HG03175 (cell line): ENCODE measurements at regions not wholly inside any gene's neighbourhood (a gene's known extent, or its start where the extent isn't known, plus 50 kb on each side); places are given as distances from the start of the nearest gene placed in this dataset.
"Not testable (repeated sequence)": the region's sequence is repeated elsewhere in the genome, so short reads cannot be mapped to it uniquely, and the experiment has no call there.

Source experiments
- ATAC-seq: cut with Tn5 transposase; IDR thresholded peaks from one replicate; pipeline ENCODE4 v1.9.1; 2021; ENCODE audit warnings: mild to moderate bottlenecking, moderate library complexity; ENCODE audit not compliant: unreplicated experiment

- ATAC-seq: no peak
Measured at GRCh38 chr2:194491409-194492115, 1165.5 kb upstream of the SLC39A10 start.

GRCh38 chr2:194486326-194486725 lies 1170.7 kb upstream of the SLC39A10 start:
- no peak for ATAC-seq

- ATAC-seq: no peak
Measured at GRCh38 chr2:194483041-194483440, 1174.0 kb upstream of the SLC39A10 start.

GRCh38 chr2:194465641-194466040 lies 1191.4 kb upstream of the SLC39A10 start:
- no peak for ATAC-seq

- no peak for ATAC-seq
Measured at GRCh38 chr2:194464964-194465638, 1191.9 kb upstream of the SLC39A10 start.

- not testable (repeated sequence) for ATAC-seq
Measured at GRCh38 chr2:194462883-194463282, 1194.1 kb upstream of the SLC39A10 start.

GRCh38 chr2:194455358-194455757 lies 1201.7 kb upstream of the SLC39A10 start:
- ATAC-seq: no peak

- no peak for ATAC-seq
Measured at GRCh38 chr2:194452504-194452903, 1204.5 kb upstream of the SLC39A10 start.

GRCh38 chr2:194445226-194445625 lies 1211.8 kb upstream of the SLC39A10 start:
- no peak for ATAC-seq

- no peak for ATAC-seq
Measured at GRCh38 chr2:194443926-194444325, 1213.1 kb upstream of the SLC39A10 start.

- no peak for ATAC-seq
Measured at GRCh38 chr2:194424683-194425209, 1232.3 kb upstream of the SLC39A10 start.

GRCh38 chr2:194411221-194411620 lies 1245.8 kb upstream of the SLC39A10 start:
- no peak for ATAC-seq

- no peak for ATAC-seq
Measured at GRCh38 chr2:194395818-194396217, 1261.2 kb upstream of the SLC39A10 start.

GRCh38 chr2:194385376-194385775 lies 1271.7 kb upstream of the SLC39A10 start:
- ATAC-seq: no peak

GRCh38 chr2:194383401-194383800 lies 1273.6 kb upstream of the SLC39A10 start:
- no peak for ATAC-seq

- ATAC-seq: no peak
Measured at GRCh38 chr2:194382221-194382620, 1274.8 kb upstream of the SLC39A10 start.

GRCh38 chr2:194380011-194380410 lies 1277.0 kb upstream of the SLC39A10 start:
- ATAC-seq: peak; percentile 53

- ATAC-seq: not testable (repeated sequence)
Measured at GRCh38 chr2:194367390-194367789, 1289.6 kb upstream of the SLC39A10 start.

GRCh38 chr2:194363878-194364277 lies 1293.1 kb upstream of the SLC39A10 start:
- ATAC-seq: no peak

GRCh38 chr2:194363295-194363694 lies 1293.7 kb upstream of the SLC39A10 start:
- no peak for ATAC-seq

GRCh38 chr2:194352505-194352904 lies 1304.5 kb upstream of the SLC39A10 start:
- ATAC-seq: no peak

- ATAC-seq: no peak
Measured at GRCh38 chr2:194346193-194346592, 1310.8 kb upstream of the SLC39A10 start.
